ENCODE measurements at regions not wholly inside any gene's neighbourhood (a gene's known extent, or its start where the extent isn't known, plus 50 kb on each side); places are given as distances from the start of the nearest gene placed in this dataset.

GRCh38 chr22:48257685-48258055, 1495.2 kb downstream of the TBC1D22A start:
- no peaks in the 10 kb centered on the region for H3K27me3 ChIP-seq (ENCODE audit: control insufficient read depth, insufficient read depth, low read length)
- ATAC-seq (ENCODE audit: low read depth) (no peak), DNase-seq (no peak)
- H3K36me3 ChIP-seq (ENCODE audit: control insufficient read depth, insufficient read depth, low read length), result no peaks in the 10 kb centered on the region
- H3K18ac ChIP-seq (ENCODE audit: low read depth, low read length), result no peak overlapping the region
- H4K8ac ChIP-seq (ENCODE audit: low read depth in 2 of 2, low read length in 2 of 2), result no peak overlapping the region
- TF ChIP-seq RFX5 (IDR thresholded peaks at IDR 0.05; ENCODE audit: low read depth, low read length) (no peak), ELK1 (IDR thresholded peaks at IDR 0.05; ENCODE audit: borderline replicate concordance, low read depth, low read length) (no peak), CHD1 (IDR thresholded peaks at IDR 0.05; ENCODE audit: low read depth, low read length) (no peak), POLR2A (IDR thresholded peaks at IDR 0.05; ENCODE audit: low read depth, low read length) (no peak), RAD21 (IDR thresholded peaks at IDR 0.05; ENCODE audit: low read length) (no peak), RCOR1 (IDR thresholded peaks at IDR 0.05; ENCODE audit: insufficient replicate concordance, low read length) (no peak), FOS (IDR thresholded peaks at IDR 0.05; ENCODE audit: low read depth, low read length) (no peak)
- H3K9me1 ChIP-seq (ENCODE audit: insufficient read depth, low read length), result no peaks in the 10 kb centered on the region
- no peak overlapping the region for H2AFZ ChIP-seq (replicated peaks; ENCODE audit: low read length, poor library complexity)
- no peak overlapping the region for H2AK5ac ChIP-seq (ENCODE audit: low read depth, low read length)
- no peak overlapping the region for H3K4me2 ChIP-seq (ENCODE audit: low read depth, low read length)
- H2BK20ac ChIP-seq (ENCODE audit: low read depth, low read length), result no peak overlapping the region
- H3K27ac ChIP-seq (ENCODE audit: insufficient read depth, low read length), result no peak overlapping the region
- no peaks in the 10 kb centered on the region for H3K4me1 ChIP-seq (ENCODE audit: control insufficient read depth, insufficient read depth, low read length)
- H3K9me3 ChIP-seq (ENCODE audit: control insufficient read depth, insufficient read depth, low read length), result peaks cover 53% of the 10 kb centered on the region
- POLR2A ChIA-PET (ENCODE audit: unreplicated experiment), result no interaction called here
- no CpG with 5 or more reads among the region's 7 CpGs for whole genome bisulfite sequencing, 2 experiments (ENCODE audit: extremely low coverage in 2 of 2, insufficient read length in 1 of 2)
- BruUV-seq (replicated peaks), result no TSS peak
- intact Hi-C loops (cut with micrococcal nuclease), result no loop called here
- no peak overlapping the region for H3K14ac ChIP-seq (replicated peaks; ENCODE audit: low read depth, low read length)
- H3K4ac ChIP-seq (ENCODE audit: low read depth, low read length), result no peak overlapping the region
- no peak overlapping the region for H3K56ac ChIP-seq (ENCODE audit: extremely low read depth, insufficient read depth, low read length)
- H4K5ac ChIP-seq (ENCODE audit: low read depth, low read length), result no peak overlapping the region
- no peak overlapping the region for H3K4me3 ChIP-seq (ENCODE audit: insufficient read depth, low read depth, low read length)
- no peak overlapping the region for H2BK5ac ChIP-seq (ENCODE audit: low read depth, low read length, poor library complexity, severe bottlenecking)
- no peak overlapping the region for H3K23ac ChIP-seq (ENCODE audit: low read depth, low read length)
- H4K91ac ChIP-seq (ENCODE audit: insufficient read depth, low read depth, low read length), result no peak overlapping the region
- H4K20me1 ChIP-seq (ENCODE audit: insufficient read depth, low read length), result no peaks in the 10 kb centered on the region
- CTCF ChIA-PET, result no interaction called here
- no peaks in the 10 kb centered on the region for H3K79me1 ChIP-seq (ENCODE audit: low read depth in 1 of 2, low read length in 2 of 2)
- dilution Hi-C loops (cut with HindIII; ENCODE audit: low sequenced_read_pairs, unreplicated experiment), result no loop called here
- in situ Hi-C loops (cut with MboI; ENCODE audit: low sequenced_read_pairs), result no loop called here
- H2BK120ac ChIP-seq (ENCODE audit: low read depth, low read length), result no peak overlapping the region
- no peak overlapping the region for H2AK9ac ChIP-seq (replicated peaks; ENCODE audit: low read depth, low read length, poor library complexity)
- H2BK15ac ChIP-seq (ENCODE audit: low read depth, low read length), result no peak overlapping the region
- H3K9ac ChIP-seq (ENCODE audit: low read depth, low read length), result no peak overlapping the region

All from IMR-90 (cell line).